T follicular helper cell (primary cell): ENCODE measurements at regions not wholly inside any gene's neighbourhood (a gene's known extent, or its start where the extent isn't known, plus 50 kb on each side); places are given as distances from the start of the nearest gene placed in this dataset.

Source experiments
- DNase-seq: peaks from one replicate; pipeline ENCODE4 v3.0.0-alpha.2; 2020; ENCODE audit warnings: low read depth

DNA sequence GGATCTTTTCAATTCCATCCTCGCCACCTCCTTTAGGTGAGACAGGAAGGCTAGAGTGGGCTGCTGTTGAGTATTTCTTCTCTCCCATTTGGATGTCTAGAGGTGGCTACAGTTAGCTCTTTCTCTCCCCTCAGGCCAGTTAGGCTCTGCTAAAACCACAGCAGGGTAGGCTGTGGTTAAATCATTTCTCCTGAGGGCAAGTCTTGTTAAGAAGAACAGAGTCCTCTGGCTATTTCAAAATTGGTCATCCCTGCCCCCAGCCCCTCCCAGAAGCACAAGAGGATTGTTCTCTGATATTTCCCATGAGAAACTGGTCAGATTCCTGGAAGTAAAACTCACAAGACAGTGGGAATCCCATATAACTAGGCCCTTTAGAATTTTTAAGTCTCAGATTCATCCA is 1359.5 kb downstream of the TECRL start:
- no peak for DNase-seq

DNA sequence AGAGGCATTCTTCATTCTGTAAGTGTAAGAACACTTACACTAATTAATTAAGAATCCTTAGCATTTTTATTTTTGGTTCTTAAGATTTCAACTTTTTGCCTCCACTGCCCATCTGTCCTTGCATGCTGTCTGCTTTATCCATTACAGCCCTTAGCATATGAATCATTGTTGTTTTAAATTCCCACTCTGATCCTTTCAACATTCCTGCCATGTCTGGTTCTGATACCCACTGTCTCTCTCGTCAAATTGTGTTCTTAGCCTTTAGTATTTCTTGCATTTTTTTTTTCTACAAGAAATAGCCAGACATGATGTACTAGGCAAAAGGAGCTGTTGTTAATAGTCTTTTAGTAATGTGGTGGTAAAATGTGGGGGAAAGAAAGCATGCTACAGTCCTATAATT is 1360.0 kb downstream of the TECRL start:
- DNase-seq: no peak

DNA sequence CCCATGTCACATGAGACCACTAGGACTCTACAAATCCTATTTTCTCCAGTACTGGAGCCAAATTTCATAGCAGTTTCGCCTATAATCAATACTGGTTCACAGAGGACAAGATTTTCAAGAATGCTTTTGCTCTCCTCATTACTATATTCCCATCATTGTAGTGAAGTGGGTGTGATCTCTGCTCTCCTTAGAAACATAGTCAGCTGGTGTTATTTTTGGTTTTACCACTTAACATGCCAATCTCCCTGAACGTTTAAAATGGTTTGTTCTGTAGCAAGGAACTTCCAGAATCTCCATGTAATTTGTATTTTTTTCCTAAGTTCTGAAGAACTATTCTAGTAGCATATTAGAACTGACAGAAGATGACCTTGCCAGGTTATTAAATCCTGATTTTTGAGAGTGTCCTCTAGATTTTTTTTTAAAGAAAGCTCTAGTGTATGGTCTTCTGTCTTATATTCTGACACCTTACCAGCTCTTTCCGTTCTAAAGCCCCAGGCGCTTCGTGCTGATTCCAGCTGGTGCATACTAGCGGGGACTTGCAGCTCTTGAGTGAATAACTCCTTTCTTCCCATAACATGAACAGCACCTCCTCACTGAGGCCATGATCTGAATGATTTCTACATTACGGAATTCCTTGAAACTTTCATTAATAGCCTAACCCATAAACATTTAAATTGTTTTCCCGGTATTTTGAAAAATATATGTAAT is 1372.9 kb downstream of the TECRL start:
- no peak for DNase-seq

DNA sequence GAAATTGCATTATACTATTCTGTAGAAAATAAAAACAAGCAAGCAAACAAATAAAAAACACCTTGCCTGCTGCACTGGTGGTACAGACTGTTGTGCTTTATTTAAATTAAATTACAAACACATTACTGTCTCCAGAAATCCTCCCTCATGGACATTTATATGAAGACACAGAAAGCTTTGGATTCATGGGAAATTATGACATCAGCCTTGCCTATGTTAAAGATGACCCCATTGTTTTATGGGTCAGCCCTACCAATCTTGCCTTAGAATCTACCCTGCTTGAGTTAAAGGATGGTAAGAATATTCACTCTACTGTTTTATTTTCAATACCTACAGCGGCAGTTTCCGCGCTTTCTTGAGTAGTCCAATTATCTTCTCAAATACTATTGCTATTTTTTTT is 1379.9 kb downstream of the TECRL start:
- DNase-seq: no peak

DNA sequence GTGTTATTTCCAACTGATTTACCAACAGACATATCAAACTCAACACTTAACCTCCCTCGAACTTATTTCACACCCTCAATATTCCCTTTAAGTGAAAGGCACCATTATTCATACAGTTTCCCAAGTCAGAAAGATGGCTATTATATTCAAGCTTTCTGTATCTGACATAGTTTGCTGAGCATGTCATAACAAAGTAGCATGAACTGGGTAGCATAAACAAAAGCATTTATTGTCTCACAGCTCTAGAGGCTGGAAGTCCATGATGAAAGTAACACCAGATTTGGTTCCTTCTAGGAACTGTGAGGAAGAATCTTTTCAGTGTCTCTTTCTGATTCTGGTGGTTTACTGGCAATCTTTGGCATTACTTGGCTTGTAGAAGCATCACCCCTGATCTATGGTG is 1388.6 kb downstream of the TECRL start:
- no peak for DNase-seq

DNA sequence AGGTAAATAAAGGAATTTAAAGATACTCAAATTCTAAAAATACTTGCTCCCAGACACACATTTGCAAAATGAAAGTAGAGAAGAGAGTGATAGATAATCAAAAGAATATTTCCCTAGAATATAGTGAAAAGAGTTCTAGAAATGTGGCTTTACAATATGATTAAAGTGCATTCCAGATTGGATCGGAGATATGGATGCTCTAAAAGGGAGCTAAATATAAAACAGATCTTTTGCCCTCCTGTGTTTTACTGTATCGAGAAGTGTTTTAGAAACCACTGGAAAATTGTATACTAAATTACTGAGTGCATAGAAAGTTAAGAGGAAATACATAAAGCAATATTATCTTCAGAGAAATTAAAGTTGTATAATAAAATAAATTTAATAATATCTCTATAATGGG is 1392.0 kb downstream of the TECRL start:
- no peak for DNase-seq

DNA sequence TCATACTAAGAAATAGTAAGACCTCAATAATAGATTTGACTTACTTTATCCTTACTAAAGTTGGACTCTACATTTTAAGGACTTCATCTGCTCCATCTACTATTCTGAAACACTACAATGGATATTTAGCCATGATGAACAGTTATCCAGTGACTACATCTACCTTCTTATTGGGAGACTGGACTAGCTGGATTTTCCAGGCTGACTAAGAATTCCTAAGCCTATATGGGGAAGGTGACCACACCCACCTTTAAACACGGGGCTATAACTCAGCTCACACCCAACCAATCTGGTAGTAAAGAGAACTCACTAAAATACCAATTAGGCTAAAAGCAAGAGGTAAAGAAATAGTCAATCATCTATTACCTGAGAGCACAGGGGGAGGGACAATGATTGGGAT is 1438.4 kb downstream of the TECRL start:
- DNase-seq: no peak

DNA sequence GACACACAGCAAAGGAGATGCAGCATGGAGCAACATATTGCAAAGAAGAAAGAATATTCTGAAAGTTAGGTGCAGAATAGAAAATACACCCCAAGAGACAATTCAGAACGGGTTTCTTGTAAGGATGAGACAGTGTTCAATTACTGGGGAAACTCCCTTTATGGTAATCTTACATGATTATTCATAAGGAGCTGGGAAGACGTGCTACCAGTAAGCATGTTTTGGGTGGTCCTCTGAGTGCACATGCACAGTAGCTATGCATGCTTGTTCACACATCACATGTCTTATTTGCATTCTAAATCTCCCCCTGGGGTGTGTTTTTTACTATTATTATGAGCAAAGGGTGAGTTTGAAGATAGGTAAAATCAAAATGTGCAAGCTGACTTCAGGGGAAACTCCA is 1448.8 kb downstream of the TECRL start:
- DNase-seq: no peak

DNA sequence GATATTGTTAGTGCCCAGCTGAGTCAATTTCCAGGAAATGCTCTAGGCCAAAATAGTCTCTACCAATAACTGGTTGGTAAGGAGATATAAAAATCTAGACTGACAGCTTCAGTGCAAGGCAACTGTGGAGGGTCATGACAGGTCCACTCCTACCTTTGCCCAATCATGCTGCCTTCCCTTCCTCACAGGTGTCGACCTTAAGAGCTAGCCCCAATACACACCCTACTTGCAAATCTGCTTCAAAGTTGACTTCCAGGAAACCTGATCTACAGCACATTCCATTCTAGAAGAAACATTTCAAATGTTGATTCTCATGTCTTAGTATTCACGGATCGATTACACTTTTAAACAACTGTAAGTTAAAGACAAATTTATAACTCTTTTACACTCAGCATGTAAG is 1455.5 kb downstream of the TECRL start:
- no peak for DNase-seq

DNA sequence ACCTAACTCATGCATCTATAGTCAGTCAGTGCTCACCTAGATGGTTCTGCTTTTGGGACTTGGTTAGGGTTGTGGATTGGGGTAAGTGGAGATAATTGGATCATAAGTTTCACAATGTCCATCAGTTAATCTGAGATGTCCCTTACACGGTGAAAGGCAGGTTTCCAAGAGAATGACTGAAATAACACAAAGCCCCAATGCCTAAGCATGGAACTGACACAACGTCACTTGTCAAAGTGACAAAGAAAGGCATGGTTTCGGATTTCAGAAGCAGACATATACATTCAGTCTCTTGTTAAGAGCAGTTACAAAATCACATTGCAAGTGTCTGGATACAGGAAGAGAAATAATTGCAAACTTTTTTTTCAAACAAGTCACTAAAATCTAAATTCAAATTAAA is 1456.9 kb downstream of the TECRL start:
- DNase-seq: no peak

DNA sequence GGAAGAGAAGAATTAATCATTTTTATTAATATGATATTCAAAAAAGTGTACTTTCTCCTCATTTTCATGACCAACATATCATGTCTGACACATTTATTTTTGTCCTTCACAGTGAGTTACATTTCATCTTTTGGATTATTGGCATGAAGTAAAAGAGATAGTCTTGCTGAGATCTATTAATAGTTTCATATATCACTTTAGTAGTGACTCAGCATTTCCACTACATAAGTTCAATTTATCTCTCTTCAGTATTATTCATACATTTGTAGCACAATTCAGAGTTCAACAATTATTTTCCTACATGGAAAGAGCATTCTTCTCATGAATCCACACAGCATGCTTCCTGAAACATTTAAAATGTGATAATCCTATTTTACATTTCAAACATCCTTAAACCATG is 1461.1 kb downstream of the TECRL start:
- no peak for DNase-seq

DNA sequence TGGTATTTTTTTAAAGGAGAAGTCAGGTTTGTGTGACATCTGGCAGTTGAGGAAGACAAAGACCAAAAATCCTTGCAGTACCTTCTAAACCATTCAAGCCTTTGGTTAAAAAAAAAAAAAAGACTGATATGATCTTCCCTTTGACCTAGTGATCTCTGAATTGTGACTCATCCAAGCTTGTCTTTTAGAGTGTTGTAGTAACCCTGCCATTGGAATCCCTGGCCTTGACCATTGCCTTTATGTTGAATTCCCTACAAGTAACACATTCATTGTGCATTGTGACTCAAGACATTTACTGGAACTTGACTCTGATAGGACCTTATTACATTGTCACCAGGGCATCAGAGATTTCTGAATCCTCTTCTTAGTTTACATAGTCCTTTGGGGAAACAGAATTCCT is 1469.0 kb downstream of the TECRL start:
- no peak for DNase-seq

DNA sequence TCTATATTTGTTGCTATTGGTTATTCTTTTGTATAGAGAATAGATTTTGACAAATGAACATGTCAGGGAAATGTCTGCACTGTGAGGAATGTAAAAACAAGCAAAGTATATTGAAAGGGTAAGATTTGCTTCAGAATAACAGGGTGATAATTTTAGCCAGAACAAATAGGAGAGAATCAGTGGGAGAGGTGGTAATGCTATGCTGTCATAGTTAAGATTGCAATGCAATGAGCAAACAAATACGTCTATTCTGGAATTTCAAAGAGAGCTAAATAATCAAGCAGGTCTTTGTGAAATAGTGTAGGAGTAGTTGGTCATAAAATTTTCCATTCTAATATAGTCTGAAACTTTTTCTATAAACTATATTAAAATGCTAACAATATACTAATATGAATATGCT is 1478.4 kb downstream of the TECRL start:
- DNase-seq: no peak

DNA sequence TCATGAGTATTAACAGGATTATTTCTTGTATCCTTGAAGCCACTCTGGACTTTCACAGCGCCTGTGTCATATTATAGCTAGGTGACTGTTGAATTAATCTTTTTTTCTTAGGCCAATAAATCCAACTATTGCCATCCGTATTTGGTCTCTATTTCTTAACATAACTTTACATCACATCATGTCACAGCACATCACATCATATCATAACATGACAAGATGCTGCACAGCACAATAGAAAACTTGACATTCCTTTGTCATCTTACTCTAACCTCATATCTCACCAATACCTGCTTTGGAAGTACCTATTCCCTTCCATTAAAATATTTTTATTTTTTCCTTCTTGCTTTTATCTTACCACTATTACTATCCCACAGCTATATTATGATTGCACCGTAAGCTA is 1480.8 kb downstream of the TECRL start:
- DNase-seq: no peak

DNA sequence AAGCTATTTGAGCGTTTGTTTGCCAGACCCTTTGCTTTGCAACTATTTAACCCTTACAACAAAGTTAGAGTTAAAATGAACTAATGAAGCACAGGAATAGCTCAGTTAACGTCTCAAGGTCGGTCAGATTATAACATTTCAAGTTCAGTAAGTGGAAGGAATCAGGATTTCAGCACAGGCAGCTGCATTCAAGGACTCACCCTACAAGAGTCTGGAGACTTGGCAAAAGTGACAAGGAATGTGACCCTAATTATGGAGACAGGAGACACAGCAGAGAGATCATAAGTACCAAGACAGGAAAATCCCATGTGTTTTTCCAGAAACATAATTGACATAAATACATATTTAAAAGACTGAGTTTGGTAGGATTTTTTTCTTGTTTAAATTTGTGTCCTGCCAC is 1481.7 kb downstream of the TECRL start:
- no peak for DNase-seq

DNA sequence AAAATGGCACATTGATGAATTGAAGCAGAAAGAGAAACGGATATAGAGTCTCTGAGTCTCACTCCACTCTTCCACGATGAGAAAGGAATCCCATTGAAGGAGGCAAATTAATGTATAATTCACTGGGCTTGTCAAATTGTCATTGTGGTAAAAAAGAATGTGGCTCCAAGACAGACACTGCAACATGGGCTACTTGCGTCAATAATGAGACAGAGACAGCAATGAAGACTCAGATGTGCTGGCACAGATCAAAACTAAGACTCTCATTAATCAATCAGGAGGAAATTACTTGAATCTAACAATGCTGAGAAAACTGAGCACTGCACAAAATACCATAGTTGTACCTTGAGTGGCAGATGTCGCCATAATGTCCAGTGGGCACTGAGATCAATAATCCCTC is 1485.5 kb downstream of the TECRL start:
- DNase-seq: no peak

DNA sequence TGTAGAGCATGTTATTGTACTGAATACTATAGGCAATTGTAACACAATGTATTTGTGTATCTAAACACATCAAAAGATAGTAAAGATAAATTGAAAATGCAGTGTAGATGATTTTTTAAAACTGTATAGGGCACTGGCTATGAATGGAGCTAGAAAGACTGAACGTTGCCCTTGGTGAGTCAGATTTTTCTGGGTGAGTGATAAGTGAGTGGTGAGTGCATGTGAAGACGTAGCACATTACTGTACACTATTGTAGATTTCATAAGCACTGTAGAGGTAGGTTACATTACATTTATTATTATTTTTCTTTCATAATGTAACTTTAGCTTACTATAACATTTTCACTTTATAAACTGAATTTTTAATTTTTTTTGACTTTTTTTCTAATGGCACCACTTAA is 1491.6 kb downstream of the TECRL start:
- DNase-seq: no peak

DNA sequence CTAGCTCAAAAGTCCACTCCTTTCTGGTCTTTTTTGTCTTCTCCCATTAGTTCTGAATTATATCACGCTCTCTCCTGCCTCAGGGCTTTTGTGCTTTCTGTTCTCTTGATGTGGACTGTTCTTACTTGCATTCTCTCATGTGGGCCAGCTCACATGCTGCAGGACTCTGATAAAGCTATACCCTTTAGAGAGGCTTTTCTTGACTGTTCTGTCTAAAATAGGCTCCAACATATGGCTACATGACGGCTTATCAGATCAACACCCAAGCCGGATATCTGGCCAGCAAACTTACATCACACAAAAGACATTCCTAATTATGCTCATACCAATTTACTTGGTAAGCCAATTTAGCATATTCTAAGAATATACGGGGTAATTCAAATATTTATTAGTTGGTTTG is 1494.5 kb downstream of the TECRL start:
- no peak for DNase-seq

DNA sequence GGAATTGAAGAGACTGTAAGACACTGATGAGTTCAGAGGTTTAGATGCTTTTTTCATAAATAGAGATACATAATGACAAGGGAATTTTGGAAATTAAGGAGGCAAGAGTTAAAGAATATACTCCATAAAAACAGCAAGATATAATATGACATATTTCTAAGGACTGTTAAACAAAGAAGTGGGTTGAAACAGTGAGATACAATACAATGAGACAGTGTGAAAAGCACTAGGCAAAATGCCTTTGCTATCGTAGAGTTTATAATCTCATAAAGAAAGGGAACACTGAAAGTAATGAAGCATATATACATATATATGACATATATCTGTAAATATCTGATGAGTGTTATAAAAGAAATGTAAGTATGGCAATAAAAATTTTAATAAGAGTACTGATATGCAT is 1496.2 kb downstream of the TECRL start:
- DNase-seq: no peak

DNA sequence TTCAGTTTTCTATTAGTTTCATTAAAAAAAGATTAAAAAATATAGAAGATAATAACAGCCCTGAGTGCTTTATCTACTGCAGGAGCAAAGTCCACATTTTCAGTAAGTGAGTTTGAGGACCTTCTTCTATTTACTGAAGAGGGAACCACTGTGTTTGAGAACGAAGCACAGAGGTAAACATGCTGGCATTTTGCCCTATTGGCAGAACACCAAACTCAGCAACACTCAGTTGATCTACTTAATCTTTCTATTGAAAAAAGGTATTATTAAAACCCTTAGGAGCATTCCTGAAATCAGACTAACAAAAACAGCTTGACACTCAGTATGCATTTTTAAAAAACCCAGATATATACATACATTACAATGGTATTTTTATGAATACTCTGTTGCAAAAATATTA is 1496.7 kb downstream of the TECRL start:
- DNase-seq: no peak

DNA sequence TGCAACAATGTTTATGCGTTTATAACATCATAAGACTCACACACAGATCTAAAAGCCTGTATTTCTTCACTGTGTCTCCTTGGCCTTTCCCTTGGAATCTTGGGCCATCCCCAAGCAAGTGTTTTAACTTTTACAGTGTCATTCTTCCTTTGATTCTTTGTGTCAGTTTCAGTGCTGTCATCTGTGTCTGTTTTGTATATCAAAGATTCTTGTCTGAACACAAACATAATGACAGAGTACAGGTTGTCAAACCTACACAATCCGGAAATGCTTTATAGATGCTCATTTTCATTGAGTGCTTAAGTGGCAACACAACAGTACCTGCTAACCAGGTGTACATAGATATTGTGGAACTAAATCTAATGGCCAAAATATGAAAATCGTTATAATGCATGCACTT is 1500.0 kb downstream of the TECRL start:
- no peak for DNase-seq

DNA sequence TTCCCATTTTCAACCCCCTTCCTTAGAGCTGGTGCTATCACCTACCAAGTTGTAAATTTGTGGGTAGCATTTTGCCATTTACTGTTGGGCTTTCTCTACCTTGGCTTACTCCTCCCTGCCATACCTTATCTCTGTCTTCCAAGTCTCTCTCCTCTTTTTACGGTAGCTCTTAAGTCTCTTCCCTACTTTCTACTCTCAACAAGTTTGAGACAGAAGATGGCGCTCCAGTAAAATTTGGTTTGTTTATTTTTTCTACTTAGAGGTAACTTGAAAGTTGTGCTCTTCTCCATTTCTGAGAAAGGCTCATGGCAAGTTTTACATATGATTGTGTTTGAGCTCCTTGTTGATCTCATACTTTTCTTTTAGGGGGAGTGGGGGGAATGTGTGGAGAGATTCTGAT is 1508.1 kb downstream of the TECRL start:
- DNase-seq: no peak

DNA sequence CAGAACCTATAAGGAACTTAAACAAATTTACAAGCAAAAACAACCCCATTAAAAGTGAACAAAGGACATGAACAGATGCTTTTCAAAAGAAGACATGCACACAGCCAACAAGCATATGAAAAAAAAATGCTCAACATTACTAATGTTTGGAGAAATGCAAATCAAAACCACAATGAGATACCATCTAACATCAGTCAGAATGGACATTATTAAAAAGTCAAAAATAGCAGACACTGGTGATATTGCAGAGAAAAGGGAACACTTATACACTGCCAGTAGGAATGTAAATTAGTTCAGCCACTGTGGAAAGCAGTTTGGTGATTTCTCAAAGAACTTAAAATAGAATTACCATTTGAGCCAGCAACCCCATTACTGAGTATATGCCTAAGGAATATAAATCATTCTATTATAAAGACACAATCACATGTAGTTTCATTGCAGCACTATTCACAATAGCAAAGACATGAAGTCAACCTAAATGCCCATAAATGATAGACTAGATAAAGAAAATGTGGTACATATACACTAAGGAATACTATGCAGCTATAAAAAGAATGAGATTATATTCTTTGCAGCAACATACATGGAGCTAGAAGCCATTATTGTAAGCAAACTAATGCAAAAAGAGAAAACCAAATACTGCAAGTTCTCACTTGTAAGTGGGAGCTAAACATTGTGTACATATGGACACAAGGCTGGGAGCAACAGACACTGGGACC is 1509.4 kb downstream of the TECRL start:
- DNase-seq: no peak

DNA sequence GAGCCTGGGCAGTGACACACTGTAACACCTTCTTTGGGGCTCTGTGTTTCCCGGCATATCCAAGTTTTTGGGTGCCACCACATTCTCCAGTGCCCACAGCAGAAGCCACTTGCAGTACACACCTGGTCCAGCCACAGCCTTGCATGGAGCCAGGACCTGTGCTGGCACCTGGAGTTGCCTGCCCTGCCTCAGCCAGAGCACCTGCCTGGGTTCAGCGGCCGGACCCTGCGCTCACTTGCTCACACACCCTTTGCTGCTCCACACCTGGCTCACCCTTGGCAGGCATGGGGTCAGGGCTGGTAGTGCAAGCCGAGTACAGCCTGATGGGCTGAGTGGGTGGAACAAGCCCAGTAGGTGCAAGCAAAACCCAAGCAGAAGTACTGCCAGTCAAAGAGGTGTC is 1511.1 kb downstream of the TECRL start:
- no peak for DNase-seq
